Vagina (tissue), 2 donors: ENCODE measurements at regions not wholly inside any gene's neighbourhood (a gene's known extent, or its start where the extent isn't known, plus 50 kb on each side); places are given as distances from the start of the nearest gene placed in this dataset.

Experiments used
- DNase-seq, 2 donors: peaks; one replicate each; pipeline ENCODE4 v3.0.0-alpha.2; 2017; ENCODE audit errors: extremely low spot score in 2 of 2
- H3K27ac ChIP-seq: fragments of 200-600 bp; sonication (generic); one replicate; pipeline ENCODE4 v1.5.1; 2019
- H3K27me3 ChIP-seq: fragments of 200-600 bp; sonication (generic); one replicate; pipeline ENCODE4 v1.5.1; 2019
- H3K36me3 ChIP-seq, 2 donors: fragments of 200-600 bp; sonication (generic); one replicate each; pipeline ENCODE4 v1.5.1; 2017 to 2019
- H3K4me1 ChIP-seq: fragments of 200-600 bp; sonication (generic); one replicate; pipeline ENCODE4 v1.5.1; 2019
- H3K4me3 ChIP-seq, 2 donors: fragments of 200-600 bp; sonication (generic); 1 replicate in 1 of 2; 2 replicates in 1 of 2; pipeline ENCODE4 v1.5.1; 2016 to 2019
- H3K9me3 ChIP-seq: fragments of 200-600 bp; sonication (generic); one replicate; pipeline ENCODE4 v1.5.1; 2019
- POLR2A ChIP-seq, 2 donors: fragments of 450-650 bp; IDR thresholded peaks; one replicate each; pipeline ENCODE4 v1.6.1; 2017; ENCODE audit warnings: antibody characterized with exemption in 2 of 2, mild to moderate bottlenecking in 2 of 2, moderate library complexity in 2 of 2
- POLR2AphosphoS5 ChIP-seq, 2 donors: sonication (generic); formaldehyde crosslinking; IDR thresholded peaks; one replicate each; pipeline ENCODE4 v1.9.0; 2017; ENCODE audit warnings: antibody characterized with exemption in 2 of 2, mild to moderate bottlenecking in 2 of 2, low read depth in 1 of 2; ENCODE audit not compliant: insufficient read depth in 1 of 2
- intact Hi-C: fragments of 100-400 bp; cut with DNase I; formaldehyde crosslinking; loops from one replicate; pipeline ENCODE4 v1.15.1; 2023
- TF ChIP-seq, protein P1 (sequence below), 3 experiments: fragments of 450-650 bp in 2 of 3; fragments of 200-600 bp in 1 of 3; sonication (generic) in 1 of 3; IDR thresholded peaks; one replicate each; pipeline ENCODE4 v1.5.1; 2017 to 2019; ENCODE audit warnings: antibody characterized with exemption in 3 of 3, mild to moderate bottlenecking in 2 of 3, moderate library complexity in 2 of 3

DNA sequence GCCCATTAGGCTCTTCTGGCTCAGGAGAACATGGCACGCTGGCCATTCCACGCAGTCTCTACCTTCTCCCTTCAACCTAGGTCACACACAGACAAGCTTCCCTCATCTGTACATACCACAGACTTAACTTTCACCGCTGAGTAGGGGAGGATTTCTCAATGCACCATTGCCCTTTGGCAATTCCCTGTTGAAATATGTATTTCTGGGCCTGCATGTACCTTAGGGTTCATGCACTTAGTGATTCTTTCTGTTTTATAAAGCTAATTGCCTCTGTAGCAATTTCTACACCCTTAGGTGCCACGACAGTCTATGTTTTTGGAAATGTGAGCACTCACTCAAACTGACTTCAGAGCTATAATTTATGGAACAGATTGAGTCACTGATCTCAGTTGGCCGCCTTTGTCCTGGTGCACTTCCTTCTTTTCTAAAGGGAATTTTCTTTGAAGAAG is 253.8 kb upstream of the PRDM1 start:
- no peaks in the 10 kb centered on the region for H3K36me3 ChIP-seq
- no peaks in the 10 kb centered on the region for H3K27me3 ChIP-seq
- DNase-seq, result no peak
- TF ChIP-seq POLR2AphosphoS5 (IDR thresholded peaks at IDR 0.05; ENCODE audit: insufficient read depth in 1 of 2, low read depth in 1 of 2) (no peak), POLR2A (IDR thresholded peaks at IDR 0.05) (no peak)
- TF ChIP-seq, protein P1, sequence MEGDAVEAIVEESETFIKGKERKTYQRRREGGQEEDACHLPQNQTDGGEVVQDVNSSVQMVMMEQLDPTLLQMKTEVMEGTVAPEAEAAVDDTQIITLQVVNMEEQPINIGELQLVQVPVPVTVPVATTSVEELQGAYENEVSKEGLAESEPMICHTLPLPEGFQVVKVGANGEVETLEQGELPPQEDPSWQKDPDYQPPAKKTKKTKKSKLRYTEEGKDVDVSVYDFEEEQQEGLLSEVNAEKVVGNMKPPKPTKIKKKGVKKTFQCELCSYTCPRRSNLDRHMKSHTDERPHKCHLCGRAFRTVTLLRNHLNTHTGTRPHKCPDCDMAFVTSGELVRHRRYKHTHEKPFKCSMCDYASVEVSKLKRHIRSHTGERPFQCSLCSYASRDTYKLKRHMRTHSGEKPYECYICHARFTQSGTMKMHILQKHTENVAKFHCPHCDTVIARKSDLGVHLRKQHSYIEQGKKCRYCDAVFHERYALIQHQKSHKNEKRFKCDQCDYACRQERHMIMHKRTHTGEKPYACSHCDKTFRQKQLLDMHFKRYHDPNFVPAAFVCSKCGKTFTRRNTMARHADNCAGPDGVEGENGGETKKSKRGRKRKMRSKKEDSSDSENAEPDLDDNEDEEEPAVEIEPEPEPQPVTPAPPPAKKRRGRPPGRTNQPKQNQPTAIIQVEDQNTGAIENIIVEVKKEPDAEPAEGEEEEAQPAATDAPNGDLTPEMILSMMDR (IDR thresholded peaks at IDR 0.05), result no peak
- intact Hi-C loops, result no loop called here
- H3K27ac ChIP-seq, result no peak overlapping the region
- no peaks in the 10 kb centered on the region for H3K9me3 ChIP-seq
- H3K4me3 ChIP-seq, result no peak overlapping the region
- no peaks in the 10 kb centered on the region for H3K4me1 ChIP-seq

DNA sequence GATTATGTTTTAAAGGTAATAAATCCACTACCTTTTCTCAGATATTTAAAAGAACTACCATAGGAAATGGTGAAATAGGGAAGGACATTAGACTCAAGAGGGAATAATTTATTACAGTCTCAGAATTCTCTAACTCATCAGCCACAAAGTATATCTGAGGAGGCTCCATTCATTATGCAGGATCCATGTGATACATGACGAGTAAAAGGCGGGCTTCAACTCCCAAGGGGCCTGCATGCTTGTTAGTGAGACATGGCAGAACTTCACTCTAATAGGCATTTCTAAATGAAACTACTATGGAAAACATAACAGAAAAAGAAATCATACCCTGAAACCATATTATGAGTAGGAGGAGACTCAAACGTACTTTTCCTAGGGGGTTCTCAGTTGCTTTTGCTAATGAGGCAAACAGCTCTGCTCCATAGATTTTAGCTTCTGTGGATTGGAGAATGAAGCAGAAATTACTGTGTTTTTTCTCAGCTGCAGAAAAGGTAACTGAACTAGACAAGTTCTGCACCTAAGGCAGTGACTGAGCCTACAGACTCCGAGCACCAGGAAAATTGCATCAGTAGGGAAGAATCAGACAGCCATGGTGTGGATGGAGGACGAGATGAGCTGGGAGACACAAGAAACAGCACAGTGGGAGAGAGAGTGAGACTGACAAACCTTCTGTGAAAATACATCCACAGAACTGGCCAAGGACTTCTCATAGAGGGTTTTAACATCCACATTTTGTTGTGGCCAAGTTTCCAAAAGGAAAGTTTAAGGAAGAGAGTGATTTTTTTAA is 254.6 kb upstream of the PRDM1 start:
- Histone ChIP-seq H3K27me3 (no peaks in the 10 kb centered on the region), H3K27ac (no peak overlapping the region), H3K9me3 (no peaks in the 10 kb centered on the region), H3K36me3 (no peaks in the 10 kb centered on the region), H3K4me1 (no peaks in the 10 kb centered on the region), H3K4me3 (no peak overlapping the region)
- DNase-seq, result no peak
- TF ChIP-seq POLR2A (IDR thresholded peaks at IDR 0.05) (no peak), POLR2AphosphoS5 (IDR thresholded peaks at IDR 0.05; ENCODE audit: insufficient read depth in 1 of 2, low read depth in 1 of 2) (no peak)
- TF ChIP-seq, protein P1 (IDR thresholded peaks at IDR 0.05), result no peak
- intact Hi-C loops, result no loop called here

DNA sequence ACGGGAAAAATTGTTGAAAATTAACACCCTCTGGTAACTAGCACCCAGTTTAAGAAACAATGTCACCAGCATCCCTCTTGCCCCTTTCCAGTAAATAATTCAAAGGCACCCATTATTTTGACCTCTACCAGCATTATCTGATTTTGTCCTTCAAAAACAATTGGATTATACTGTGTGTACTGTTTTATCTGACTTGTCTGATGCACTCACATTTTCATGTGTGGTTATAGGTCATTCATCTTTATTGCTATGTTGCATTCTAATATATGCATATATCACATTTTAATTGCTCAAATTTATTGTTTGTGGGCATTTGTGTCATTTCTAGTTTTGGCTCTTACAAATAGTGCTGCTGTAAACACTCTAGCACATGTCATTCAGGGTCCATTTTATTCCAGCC is 260.9 kb upstream of the PRDM1 start:
- DNase-seq, result no peak
- Histone ChIP-seq H3K4me3 (no peak overlapping the region), H3K9me3 (no peaks in the 10 kb centered on the region), H3K4me1 (no peaks in the 10 kb centered on the region), H3K27ac (no peak overlapping the region), H3K27me3 (no peaks in the 10 kb centered on the region), H3K36me3 (no peaks in the 10 kb centered on the region)
- intact Hi-C loops, result no loop called here
- TF ChIP-seq, protein P1 (IDR thresholded peaks at IDR 0.05), result no peak
- no peak for TF ChIP-seq POLR2AphosphoS5 (IDR thresholded peaks at IDR 0.05; ENCODE audit: insufficient read depth in 1 of 2, low read depth in 1 of 2)
- no peak for TF ChIP-seq POLR2A (IDR thresholded peaks at IDR 0.05)

DNA sequence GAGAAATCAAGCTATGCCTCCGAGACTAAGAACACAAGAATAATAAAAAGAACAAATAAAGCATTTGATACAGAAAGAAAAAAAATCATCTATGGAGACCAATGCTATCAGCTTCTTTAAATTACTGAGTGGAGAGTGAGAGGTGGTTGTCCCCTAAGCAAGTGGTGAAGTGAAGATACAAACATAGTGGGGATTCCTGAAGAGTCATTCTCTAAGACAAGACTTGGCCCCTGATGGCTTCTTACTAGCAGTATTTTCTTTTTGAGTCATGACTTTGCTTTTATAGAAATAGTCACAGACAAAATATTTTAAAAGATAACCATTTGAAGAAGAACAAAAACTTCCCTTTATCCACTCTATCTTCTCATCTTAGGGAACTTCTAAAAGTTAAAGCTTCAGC is 261.4 kb upstream of the PRDM1 start:
- no peak for DNase-seq
- TF ChIP-seq POLR2A (IDR thresholded peaks at IDR 0.05) (no peak), POLR2AphosphoS5 (IDR thresholded peaks at IDR 0.05; ENCODE audit: insufficient read depth in 1 of 2, low read depth in 1 of 2) (no peak)
- TF ChIP-seq, protein P1 (IDR thresholded peaks at IDR 0.05), result no peak
- Histone ChIP-seq H3K9me3 (no peaks in the 10 kb centered on the region), H3K36me3 (no peaks in the 10 kb centered on the region), H3K27ac (no peak overlapping the region), H3K27me3 (no peaks in the 10 kb centered on the region), H3K4me1 (no peaks in the 10 kb centered on the region), H3K4me3 (no peak overlapping the region)
- intact Hi-C loops, result no loop called here

DNA sequence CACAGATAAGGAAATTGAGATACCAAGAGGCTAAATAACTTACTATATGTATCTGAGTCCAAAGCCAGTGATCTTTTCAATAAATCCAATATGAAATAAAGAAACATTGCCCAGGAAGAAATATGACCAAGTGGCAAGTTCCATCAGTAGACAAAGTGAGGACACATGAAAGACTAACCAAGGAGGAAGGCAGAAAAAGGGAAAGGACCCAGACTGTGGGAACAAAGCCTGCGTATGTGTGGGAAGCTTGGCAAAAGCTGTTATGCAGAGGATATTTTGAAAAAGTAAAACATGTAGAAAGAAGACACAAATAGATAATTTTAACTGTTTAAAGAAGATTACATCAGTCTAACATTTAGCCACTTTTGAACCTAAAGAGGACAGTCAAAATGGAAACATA is 264.4 kb upstream of the PRDM1 start:
- no peak for DNase-seq
- no peaks in the 10 kb centered on the region for H3K9me3 ChIP-seq
- intact Hi-C loops, result no loop called here
- TF ChIP-seq, protein P1 (IDR thresholded peaks at IDR 0.05), result no peak
- no peak for TF ChIP-seq POLR2AphosphoS5 (IDR thresholded peaks at IDR 0.05; ENCODE audit: insufficient read depth in 1 of 2, low read depth in 1 of 2)
- TF ChIP-seq POLR2A (IDR thresholded peaks at IDR 0.05), result no peak
- no peak overlapping the region for H3K27ac ChIP-seq
- no peak overlapping the region for H3K4me3 ChIP-seq
- H3K27me3 ChIP-seq, result no peaks in the 10 kb centered on the region
- H3K4me1 ChIP-seq, result no peaks in the 10 kb centered on the region
- H3K36me3 ChIP-seq, result no peaks in the 10 kb centered on the region
